ENCODE measurements at regions not wholly inside any gene's neighbourhood (a gene's known extent, or its start where the extent isn't known, plus 50 kb on each side); places are given as distances from the start of the nearest gene placed in this dataset.

DNA sequence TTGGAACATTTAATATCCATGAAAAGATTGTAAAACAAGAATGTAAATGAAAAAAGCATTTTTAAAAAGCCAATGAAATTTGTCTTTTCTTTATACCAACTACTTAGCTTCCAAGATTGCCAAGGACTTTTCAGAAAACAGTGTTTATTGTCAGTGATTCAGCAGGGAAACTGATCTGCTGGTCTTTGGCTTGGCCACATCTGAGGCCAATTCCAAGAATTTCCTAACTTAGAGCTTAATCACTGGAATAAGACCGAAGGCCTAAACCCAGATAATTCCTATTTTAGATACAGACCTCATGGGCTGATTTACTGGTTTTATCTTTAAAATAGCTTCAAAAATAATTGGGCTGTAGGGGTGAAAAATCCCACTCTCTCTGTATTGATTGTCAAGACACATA lies 260.5 kb upstream of the RORA start:
- ChIA-PET POLR2A (no interaction called here), RAD21 (ENCODE audit: unreplicated experiment) (no interaction called here), SMC1A (ENCODE audit: uncharacterized antibody, unreplicated experiment) (no interaction called here), CTCF (no interaction called here)
- intact Hi-C loops (cut with micrococcal nuclease; ENCODE audit: unreplicated experiment) (no loop called here), in situ Hi-C loops (cut with MboI) (no loop called here)
- Histone ChIP-seq H3K9ac (ENCODE audit: control insufficient read depth, insufficient read depth, low read length) (no peak overlapping the region), H3K79me2 (ENCODE audit: control insufficient read depth, insufficient read depth, low read length) (no peaks in the 10 kb centered on the region), H4K20me1 (ENCODE audit: control insufficient read depth, insufficient read depth) (no peaks in the 10 kb centered on the region), H3K27ac (ENCODE audit: control insufficient read depth, insufficient read depth) (no peak overlapping the region), H3K9me3 (replicated peaks; ENCODE audit: control insufficient read depth, insufficient read depth, low read length) (no peaks in the 10 kb centered on the region), H2AFZ (ENCODE audit: control insufficient read depth, low read depth, low read length) (no peak overlapping the region), H3K4me2 (ENCODE audit: control insufficient read depth, insufficient read depth) (no peak overlapping the region), H3K27me3 (replicated peaks in 1 of 2; ENCODE audit: control insufficient read depth in 2 of 2, insufficient read depth in 2 of 2, low read length in 1 of 2) (no peaks in the 10 kb centered on the region; a peak in 1 of 4 replicates), H3K4me1 (ENCODE audit: control insufficient read depth, insufficient read depth, low read length) (no peaks in the 10 kb centered on the region), H3K36me3 (ENCODE audit: control insufficient read depth in 2 of 2, insufficient read depth in 2 of 2, low read length in 1 of 2) (no peaks in the 10 kb centered on the region), H3K4me3 (no peak overlapping the region)
- WGBS (ENCODE audit: insufficient coverage, insufficient replicate concordance, low lambda C conversion rate, missing lambda C conversion rate): 19% methylated on average over 1 of the region's 1 CpG
- FAIRE-seq (no peak), ATAC-seq (no peak), DNase-seq (ENCODE audit: low read depth, low spot score) (no peak)
- no peak for TF ChIP-seq TCF3 (IDR thresholded peaks at IDR 0.05; ENCODE audit: borderline replicate concordance, insufficient read depth, low read depth, low read length)
- TF ChIP-seq, protein P1, sequence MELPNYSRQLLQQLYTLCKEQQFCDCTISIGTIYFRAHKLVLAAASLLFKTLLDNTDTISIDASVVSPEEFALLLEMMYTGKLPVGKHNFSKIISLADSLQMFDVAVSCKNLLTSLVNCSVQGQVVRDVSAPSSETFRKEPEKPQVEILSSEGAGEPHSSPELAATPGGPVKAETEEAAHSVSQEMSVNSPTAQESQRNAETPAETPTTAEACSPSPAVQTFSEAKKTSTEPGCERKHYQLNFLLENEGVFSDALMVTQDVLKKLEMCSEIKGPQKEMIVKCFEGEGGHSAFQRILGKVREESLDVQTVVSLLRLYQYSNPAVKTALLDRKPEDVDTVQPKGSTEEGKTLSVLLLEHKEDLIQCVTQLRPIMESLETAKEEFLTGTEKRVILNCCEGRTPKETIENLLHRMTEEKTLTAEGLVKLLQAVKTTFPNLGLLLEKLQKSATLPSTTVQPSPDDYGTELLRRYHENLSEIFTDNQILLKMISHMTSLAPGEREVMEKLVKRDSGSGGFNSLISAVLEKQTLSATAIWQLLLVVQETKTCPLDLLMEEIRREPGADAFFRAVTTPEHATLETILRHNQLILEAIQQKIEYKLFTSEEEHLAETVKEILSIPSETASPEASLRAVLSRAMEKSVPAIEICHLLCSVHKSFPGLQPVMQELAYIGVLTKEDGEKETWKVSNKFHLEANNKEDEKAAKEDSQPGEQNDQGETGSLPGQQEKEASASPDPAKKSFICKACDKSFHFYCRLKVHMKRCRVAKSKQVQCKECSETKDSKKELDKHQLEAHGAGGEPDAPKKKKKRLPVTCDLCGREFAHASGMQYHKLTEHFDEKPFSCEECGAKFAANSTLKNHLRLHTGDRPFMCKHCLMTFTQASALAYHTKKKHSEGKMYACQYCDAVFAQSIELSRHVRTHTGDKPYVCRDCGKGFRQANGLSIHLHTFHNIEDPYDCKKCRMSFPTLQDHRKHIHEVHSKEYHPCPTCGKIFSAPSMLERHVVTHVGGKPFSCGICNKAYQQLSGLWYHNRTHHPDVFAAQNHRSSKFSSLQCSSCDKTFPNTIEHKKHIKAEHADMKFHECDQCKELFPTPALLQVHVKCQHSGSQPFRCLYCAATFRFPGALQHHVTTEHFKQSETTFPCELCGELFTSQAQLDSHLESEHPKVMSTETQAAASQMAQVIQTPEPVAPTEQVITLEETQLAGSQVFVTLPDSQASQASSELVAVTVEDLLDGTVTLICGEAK (IDR thresholded peaks at IDR 0.05; ENCODE audit: borderline replicate concordance): no peak
- TF ChIP-seq, protein P2, sequence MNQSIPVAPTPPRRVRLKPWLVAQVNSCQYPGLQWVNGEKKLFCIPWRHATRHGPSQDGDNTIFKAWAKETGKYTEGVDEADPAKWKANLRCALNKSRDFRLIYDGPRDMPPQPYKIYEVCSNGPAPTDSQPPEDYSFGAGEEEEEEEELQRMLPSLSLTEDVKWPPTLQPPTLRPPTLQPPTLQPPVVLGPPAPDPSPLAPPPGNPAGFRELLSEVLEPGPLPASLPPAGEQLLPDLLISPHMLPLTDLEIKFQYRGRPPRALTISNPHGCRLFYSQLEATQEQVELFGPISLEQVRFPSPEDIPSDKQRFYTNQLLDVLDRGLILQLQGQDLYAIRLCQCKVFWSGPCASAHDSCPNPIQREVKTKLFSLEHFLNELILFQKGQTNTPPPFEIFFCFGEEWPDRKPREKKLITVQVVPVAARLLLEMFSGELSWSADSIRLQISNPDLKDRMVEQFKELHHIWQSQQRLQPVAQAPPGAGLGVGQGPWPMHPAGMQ (IDR thresholded peaks at IDR 0.05; ENCODE audit: borderline replicate concordance): no peak
- no peak for TF ChIP-seq GATAD2B (conservative IDR thresholded peaks at IDR 0.05; ENCODE audit: low read depth)
- TF ChIP-seq NFIC (IDR thresholded peaks at IDR 0.05; ENCODE audit: low read depth, low read length): no peak
- no peak for TF ChIP-seq MEF2A (IDR thresholded peaks at IDR 0.05; ENCODE audit: insufficient read depth, low read depth, low read length)
- no peak for TF ChIP-seq SUZ12 (IDR thresholded peaks at IDR 0.05; ENCODE audit: unreplicated experiment)
- no peak for TF ChIP-seq ZZZ3 (IDR thresholded peaks at IDR 0.05; ENCODE audit: control insufficient read depth, insufficient read length, low read depth)
- TF ChIP-seq RBBP5 (conservative IDR thresholded peaks at IDR 0.05): no peak
- no peak for TF ChIP-seq FOXM1 (IDR thresholded peaks at IDR 0.05; ENCODE audit: low read depth, low read length)
- no peak for TF ChIP-seq POLR2AphosphoS5 (IDR thresholded peaks at IDR 0.05; ENCODE audit: low read length)
- no TSS peak for BruUV-seq (replicated peaks)
